GM21619 (cell line): ENCODE measurements at regions not wholly inside any gene's neighbourhood (a gene's known extent, or its start where the extent isn't known, plus 50 kb on each side); places are given as distances from the start of the nearest gene placed in this dataset.
"Not testable (repeated sequence)": the region's sequence is repeated elsewhere in the genome, so short reads cannot be mapped to it uniquely, and the experiment has no call there.

Source experiments
- ATAC-seq: cut with Tn5 transposase; IDR thresholded peaks from one replicate; pipeline ENCODE4 v1.9.1; 2021; ENCODE audit not compliant: unreplicated experiment

- ATAC-seq, result no peak
Measured at GRCh38 chr2:31664949-31665724, 84.4 kb upstream of the SRD5A2 start.

GRCh38 chr2:31660812-31661335 is 80.1 kb upstream of the SRD5A2 start:
- ATAC-seq, result no peak

- no peak for ATAC-seq
Measured at GRCh38 chr2:31660165-31660564, 79.4 kb upstream of the SRD5A2 start.

- no peak for ATAC-seq
Measured at GRCh38 chr2:31654241-31654640, 73.5 kb upstream of the SRD5A2 start.

- no peak for ATAC-seq
Measured at GRCh38 chr2:31651736-31652135, 71.0 kb upstream of the SRD5A2 start.

GRCh38 chr2:31651267-31651666 is 70.5 kb upstream of the SRD5A2 start:
- ATAC-seq, result no peak

GRCh38 chr2:31644551-31644950 is 63.8 kb upstream of the SRD5A2 start:
- ATAC-seq, result no peak

GRCh38 chr2:31642707-31643106 is 62.0 kb upstream of the SRD5A2 start:
- ATAC-seq, result no peak

- ATAC-seq, result not testable (repeated sequence)
Measured at GRCh38 chr2:31632201-31632600, 51.5 kb upstream of the SRD5A2 start.
